ENCODE measurements at regions not wholly inside any gene's neighbourhood (a gene's known extent, or its start where the extent isn't known, plus 50 kb on each side); places are given as distances from the start of the nearest gene placed in this dataset.

- TF ChIP-seq EZH2phosphoT487 (IDR thresholded peaks at IDR 0.05; ENCODE audit: low read depth) (no peak), CTCF (IDR thresholded peaks at IDR 0.05; ENCODE audit: low read depth, low read length) (no peak)
Observed at GRCh38 chr14:38930898-38931297, 172.1 kb downstream of the SEC23A start.

All from OCI-LY3 (cell line).